Smooth muscle cell of the brain vasculature (primary cell): ENCODE measurements at regions not wholly inside any gene's neighbourhood (a gene's known extent, or its start where the extent isn't known, plus 50 kb on each side); places are given as distances from the start of the nearest gene placed in this dataset.
"Not testable (repeated sequence)": the region's sequence is repeated elsewhere in the genome, so short reads cannot be mapped to it uniquely, and the experiment has no call there.

Experiments used
- DNase-seq: peaks from one replicate; pipeline ENCODE4 v3.0.0-alpha.2; 2012; ENCODE audit warnings: low read depth, low spot score

DNA sequence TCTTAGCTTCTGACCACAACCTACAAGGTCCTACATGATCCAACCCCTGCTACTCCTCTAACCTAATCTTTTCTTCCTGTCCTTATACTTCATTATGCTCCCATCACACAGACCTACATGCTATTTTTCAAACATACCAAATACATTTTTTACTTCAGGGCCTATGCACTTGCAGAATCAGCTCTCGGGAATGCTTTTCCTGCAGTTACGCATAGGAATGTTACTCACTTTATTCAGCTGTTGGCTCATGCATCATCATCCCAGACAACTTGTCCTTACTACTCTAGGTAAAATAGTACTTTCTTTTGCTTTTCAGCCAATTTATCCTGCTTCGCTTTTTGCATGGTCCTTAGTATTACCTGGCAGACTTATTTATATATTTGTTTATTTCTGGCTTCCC is 105.6 kb downstream of the OXSM start:
- DNase-seq, result no peak

DNA sequence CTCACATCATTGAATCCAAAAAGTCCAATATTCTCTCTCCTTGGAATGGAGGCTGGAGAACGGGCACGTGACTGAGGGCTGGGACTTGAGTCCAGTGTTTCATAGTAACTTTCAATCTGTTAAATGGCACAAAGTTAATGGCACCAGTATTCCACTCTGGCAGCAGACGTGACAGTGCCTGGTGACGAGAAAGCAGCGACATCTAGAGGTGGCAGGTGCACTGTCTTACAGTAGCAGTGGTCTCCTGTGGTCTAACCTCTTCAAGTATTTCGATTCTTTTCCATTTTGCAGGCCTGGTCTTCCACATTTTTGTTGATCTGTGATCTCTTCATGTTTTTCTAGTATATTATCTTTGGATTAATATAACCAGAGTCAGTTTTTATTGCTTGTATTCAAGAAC is 107.1 kb downstream of the OXSM start:
- no peak for DNase-seq

- no peak for DNase-seq
These were observed 109.6 kb downstream of the OXSM start for GRCh38 chr3:25899352-25900101.

DNA sequence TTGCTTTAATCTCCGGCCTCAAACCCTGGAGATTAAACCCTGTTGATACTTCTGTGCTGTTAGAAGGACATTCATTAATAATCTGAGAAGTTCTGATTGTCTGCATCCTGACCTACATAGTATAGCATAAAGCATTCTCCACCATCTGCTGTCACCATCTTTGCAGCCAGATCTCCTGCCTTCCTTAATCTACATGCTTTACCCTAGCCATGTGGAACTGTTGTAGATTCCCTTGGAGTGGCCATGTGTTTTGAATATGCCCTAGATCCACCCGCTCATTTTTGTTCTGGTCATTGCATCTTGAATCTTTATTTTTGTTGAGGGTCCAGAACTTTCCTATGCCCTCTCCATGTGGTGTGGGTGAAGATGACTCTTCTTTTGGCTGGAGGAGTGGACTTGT is 110.3 kb downstream of the OXSM start:
- DNase-seq, result no peak

DNA sequence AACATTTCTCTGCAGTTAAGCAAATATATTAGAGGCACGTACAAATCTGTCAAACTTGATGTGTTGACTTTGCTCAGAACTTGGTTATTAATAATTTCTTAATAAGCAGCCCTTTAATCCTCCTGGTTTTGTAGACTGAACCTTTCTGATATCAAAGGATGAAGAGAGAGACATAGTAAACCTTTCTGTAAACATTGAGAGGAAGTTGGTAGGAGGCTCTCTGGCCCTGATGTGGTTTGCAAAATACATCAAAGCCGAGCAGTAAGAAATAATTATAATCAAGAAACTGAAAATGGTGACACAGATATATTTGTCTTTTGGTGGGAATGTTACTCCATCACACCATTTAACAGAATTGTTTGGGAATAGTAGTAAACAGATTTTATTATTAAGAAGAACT is 111.9 kb downstream of the OXSM start:
- no peak for DNase-seq

GRCh38 chr3:25902586-25902985 is 112.7 kb downstream of the OXSM start:
- no peak for DNase-seq

DNA sequence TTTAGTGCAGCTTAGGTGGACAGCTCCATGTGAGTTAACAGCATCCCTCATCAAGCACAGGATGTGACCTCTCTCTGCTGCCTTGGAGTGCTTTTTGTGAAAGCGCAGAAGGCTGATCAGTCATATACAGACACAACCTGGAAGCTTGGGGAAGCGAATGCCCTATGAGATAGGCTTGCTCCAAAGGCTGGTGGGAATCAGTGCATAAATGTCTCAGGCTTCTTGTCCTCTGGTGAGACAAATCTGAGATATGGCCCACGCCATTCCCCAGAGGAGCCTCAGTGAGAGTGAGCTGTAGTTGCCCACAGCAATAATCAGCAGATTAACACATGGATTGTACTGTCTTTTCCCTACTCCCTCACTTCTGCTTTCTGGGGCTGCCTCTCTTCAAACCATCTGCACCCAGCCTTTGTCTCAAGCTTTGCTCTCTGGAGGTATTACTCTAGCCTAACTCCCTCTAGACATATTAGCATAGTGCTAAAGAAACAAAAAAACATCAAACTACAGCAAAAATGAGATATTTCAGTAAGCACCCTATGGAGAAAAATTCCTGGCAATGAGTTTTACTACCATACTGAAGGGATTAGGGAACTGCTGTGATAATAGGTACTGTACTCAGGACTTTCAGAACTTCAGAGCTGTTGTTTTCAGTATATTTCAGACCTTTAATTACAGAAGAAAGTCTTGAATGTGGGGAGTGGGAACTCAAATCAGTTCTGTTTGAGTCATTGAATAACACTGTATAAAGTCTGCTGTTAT is 113.7 kb downstream of the OXSM start:
- DNase-seq, result no peak

DNA sequence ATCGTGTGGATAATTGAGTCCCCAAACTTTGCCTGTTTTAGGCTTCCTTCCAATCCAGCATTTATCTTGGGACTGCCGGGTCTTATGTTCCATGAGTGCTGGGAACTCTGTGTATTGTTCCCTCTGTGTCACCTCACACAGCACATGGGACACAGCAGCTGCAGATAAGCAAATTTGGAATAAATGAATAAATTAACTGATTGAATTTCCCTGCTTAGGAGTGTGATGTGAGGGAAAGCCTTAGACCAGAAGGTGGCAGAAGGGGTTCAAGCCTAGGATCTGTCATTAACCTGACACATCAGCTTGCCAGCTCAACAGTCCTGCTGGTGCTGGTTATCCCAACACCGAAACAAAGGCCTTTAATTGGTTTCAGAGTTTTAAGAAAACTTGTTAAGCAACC is 114.3 kb downstream of the OXSM start:
- no peak for DNase-seq

- no peak for DNase-seq
These were observed 116.4 kb downstream of the OXSM start for GRCh38 chr3:25906132-25906906.

GRCh38 chr3:25907081-25907480 is 117.2 kb downstream of the OXSM start:
- no peak for DNase-seq

DNA sequence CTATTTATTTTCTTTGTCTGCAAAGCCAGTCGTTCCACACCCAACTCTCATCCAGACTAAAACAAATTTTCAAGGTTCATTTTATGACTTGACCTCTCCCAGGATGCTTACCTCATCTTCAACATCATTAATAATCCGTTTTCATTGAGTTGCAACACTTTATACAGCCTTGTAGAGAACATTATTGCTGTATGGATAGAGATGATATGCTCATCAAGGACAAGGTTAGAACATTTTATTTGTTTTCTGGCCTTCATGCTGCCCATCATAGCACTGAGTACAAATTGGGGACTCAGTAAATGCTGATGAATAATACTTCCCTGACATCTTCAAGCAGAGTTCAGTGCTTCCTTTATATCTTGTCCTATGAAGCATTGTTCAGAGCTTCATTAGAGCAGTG is 120.2 kb downstream of the OXSM start:
- DNase-seq, result no peak

GRCh38 chr3:25910997-25911396 is 121.1 kb downstream of the OXSM start:
- DNase-seq, result no peak

DNA sequence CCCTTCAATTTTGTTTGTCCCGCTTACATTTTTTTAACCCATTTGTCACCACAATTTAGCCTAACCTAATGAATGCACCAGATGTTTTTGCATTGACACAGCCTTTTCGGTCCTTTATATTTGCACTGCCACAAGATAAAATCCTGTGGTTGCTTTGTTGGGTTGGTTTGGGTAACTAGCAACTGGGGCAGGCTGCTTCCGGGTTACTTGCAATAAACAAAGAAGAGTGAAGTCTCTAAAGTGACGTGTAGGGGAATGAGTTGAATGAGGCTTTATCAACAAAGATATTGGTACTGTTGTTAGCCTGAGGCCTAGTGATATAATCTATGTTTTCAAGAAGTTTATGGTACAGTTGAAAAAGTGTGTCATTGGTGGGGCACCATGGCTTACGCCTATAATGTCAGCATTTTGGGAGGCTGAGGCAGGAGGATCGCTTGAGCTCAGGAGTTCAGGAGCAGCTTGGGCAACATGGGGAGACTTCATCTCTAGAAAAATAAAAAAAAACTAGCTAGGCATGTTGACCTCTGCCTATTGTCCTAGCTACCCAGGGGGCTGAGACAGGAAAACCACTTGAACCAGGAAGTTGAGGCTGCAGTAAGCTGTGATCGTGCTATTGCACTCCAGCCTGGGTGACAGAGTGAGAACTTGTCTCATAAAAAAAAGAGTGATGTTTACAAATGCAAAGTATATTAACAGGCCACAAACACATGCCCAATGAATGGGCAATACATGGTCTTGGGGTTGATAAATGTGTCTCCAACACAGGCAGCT is 121.8 kb downstream of the OXSM start:
- no peak for DNase-seq

GRCh38 chr3:25913179-25913578 is 123.3 kb downstream of the OXSM start:
- no peak for DNase-seq

GRCh38 chr3:25915673-25916072 is 125.8 kb downstream of the OXSM start:
- DNase-seq, result no peak

DNA sequence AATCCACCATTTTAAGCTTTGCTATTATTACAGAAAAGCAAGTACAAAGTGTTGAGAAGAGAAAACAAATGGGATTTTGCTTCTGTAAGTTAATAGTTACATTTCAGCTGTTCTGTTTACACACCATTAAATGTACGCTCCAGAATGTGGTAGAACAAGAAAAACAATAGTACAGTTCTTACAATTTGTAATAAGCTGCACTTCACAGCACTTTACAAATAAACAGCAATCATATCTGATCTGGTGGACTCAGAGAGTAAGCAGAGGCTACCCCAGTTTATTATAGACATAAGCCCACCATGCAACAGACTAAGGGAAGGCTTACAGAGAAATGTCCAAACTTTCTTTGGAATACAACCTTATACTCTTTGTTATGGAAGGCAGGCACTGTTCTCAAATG is 126.4 kb downstream of the OXSM start:
- no peak for DNase-seq

GRCh38 chr3:25931967-25932366 is 142.1 kb downstream of the OXSM start:
- not testable (repeated sequence) for DNase-seq

DNA sequence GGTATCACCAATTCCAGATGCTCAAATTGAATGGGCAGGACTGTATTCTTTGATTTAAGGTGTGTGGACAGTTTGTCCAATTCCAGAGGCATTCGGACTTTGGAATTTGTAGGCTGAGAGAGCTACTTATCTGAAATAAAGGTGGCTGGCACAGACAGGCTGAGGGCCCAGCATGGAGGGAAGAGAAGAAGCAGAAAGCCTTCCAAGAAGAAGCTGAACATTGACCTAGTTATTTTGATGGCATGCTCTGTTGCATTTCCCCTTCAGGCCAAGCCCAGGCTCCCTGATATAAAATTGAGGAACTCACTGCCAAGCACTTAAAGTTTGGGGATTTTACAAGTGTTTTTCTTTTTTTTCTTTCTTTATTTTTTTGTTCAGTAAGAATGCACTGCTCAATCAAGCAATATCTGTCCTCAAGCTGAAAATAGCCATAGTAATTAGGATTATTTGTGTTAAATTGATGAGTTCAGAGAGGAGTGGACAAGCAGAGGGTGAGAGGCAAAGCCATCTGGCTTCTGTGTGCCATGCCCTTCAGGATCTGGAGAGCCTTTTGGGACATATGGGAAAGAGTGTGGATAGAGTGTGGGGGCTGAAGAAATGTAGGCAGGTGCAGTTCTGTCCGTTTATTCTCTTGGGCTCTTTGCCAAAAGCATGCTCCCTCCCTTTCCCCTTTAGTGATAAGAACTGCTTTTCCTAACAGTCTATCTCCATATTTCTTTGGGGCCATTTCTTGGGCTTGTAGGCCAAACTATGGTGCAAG is 148.9 kb downstream of the OXSM start:
- DNase-seq, result no peak

DNA sequence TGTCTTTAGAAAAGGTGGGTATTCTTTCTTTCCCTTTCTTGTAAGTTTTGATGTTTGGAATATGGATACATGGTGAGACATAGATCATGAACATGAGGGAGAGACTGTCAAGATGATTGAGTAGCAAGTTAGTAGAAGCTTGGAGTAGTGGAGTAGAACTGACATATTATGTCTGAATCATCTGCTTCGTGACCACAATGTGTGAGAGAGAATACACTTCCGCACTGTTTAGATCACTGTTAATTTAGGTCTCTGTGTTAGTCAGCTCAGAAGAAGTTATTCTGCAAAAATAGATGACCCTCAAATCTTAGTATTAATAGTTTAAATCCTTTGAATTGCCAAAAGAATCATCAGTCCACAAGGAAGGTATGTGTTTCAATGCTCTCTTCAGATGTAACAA is 151.0 kb downstream of the OXSM start:
- DNase-seq, result no peak

DNA sequence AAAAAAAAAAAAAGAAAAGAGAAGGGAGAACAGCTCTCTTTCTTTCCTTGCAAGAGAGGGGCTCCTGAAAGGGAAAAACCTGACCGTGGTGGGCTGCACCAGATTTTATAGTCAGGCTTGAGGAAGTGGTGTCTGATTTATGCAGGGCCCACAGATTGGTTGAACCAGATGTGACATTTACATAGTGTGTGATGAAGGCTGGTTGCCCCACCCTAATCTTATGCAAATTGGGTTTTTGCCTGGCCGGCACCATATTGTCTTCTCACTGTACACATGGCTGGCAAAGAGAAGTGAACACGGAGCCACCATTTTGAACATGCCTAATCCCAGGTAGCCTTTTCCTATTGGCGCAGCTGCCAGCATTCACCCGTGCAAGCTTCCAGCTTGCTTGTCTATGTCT is 154.4 kb downstream of the OXSM start:
- DNase-seq, result no peak

DNA sequence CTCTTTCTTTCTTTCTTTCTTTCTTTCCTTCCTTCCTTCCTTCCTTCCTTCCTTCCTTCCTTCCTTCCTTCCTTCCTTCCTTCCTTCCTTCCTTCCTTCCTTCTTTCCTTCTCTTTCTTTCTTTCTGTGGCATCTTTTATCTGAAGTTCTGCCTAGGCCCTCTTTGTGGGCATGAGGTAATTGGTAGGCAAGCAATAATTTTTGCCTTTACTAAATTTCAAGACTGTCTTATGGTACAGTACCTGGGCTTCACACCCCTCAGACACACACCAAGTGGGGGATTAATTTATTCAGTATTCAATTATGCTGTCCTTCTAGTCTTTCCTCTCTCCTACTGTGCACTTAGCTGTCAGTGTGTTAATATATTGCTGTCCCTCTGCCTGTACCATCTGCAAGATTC is 155.5 kb downstream of the OXSM start:
- no peak for DNase-seq
